GM12878 (cell line): ENCODE measurements at regions not wholly inside any gene's neighbourhood (a gene's known extent, or its start where the extent isn't known, plus 50 kb on each side); places are given as distances from the start of the nearest gene placed in this dataset.

Experiments
- ATAC-seq: fragments of 200-7000 bp; cut with Tn5 transposase; 3 replicates; pipeline ENCODE4 v1.9.1; 2020; ENCODE audit warnings: mild to moderate bottlenecking, moderate library complexity
- BruUV-seq: library from RNA; stranded (reverse); fragments of 400-500 nt; replicated peaks from 2 replicates; lab custom pipeline; 2021; lab: Mats Ljungman, UMichigan
- CTCF ChIA-PET: fragments of 300-600 bp; sonication (Branson Sonifier 250); formaldehyde crosslinking; extraction: SDS; loops from one replicate; lab custom pipeline; 2021; ENCODE audit warnings: inconsistent platforms; lab: Yijun Ruan, JAX
- POLR2A ChIA-PET: fragments of 350-600 bp; formaldehyde crosslinking; extraction: SDS; loops from one replicate; lab custom pipeline; 2021; ENCODE audit warnings: inconsistent platforms; lab: Charles Lee
- RAD21 ChIA-PET: fragments of 300-600 bp; sonication (Branson Sonifier 250); formaldehyde crosslinking; loops from one replicate; lab custom pipeline; 2023; ENCODE audit warnings: antibody characterized with exemption; ENCODE audit not compliant: unreplicated experiment; lab: Charles Lee
- SMC1A ChIA-PET: fragments of 300-600 bp; sonication (Branson Sonifier 250); formaldehyde crosslinking; loops from one replicate; lab custom pipeline; 2023; ENCODE audit not compliant: unreplicated experiment, uncharacterized antibody; lab: Charles Lee
- DNase-seq: peaks from one replicate; pipeline ENCODE4 v3.0.0-alpha.2; 2011; ENCODE audit warnings: low read depth, low spot score
- FAIRE-seq: peaks from 3 replicates; lab custom pipeline; 2011; peaks lifted over from hg19 to GRCh38; lab: Jason Lieb, UNC
- H2AFZ ChIP-seq: 2 replicates; pipeline ENCODE4 v1.6.0; 2011; ENCODE audit warnings: low read depth, low read length, control low read depth; ENCODE audit not compliant: control insufficient read depth
- H3K27ac ChIP-seq: 2 replicates; pipeline ENCODE4 v1.5.1; 2011; ENCODE audit warnings: control low read depth; ENCODE audit not compliant: control insufficient read depth, insufficient read depth
- H3K27me3 ChIP-seq, 2 experiments: replicated peaks in 1 of 2; 2 replicates each; pipeline versions ENCODE4 v1.6.0 to v1.6.1; 2011; ENCODE audit warnings: low read length in 1 of 2; ENCODE audit not compliant: control insufficient read depth in 2 of 2, insufficient read depth in 2 of 2
- H3K36me3 ChIP-seq, 2 experiments: 2 replicates each; pipeline ENCODE4 v1.5.1; 2011; ENCODE audit warnings: low read length in 1 of 2; ENCODE audit not compliant: control insufficient read depth in 2 of 2, insufficient read depth in 2 of 2
- H3K4me1 ChIP-seq: 2 replicates; pipeline ENCODE4 v1.6.1; 2011; ENCODE audit warnings: mild to moderate bottlenecking, low read length, moderate library complexity, mixed read lengths; ENCODE audit not compliant: control insufficient read depth, insufficient read depth
- H3K4me2 ChIP-seq: 2 replicates; pipeline ENCODE4 v1.6.0; 2011; ENCODE audit warnings: control low read depth; ENCODE audit not compliant: control insufficient read depth, insufficient read depth
- H3K4me3 ChIP-seq: fragments of 200-600 bp; sonication (generic); 2 replicates; pipeline ENCODE4 v1.5.1; 2016
- H3K79me2 ChIP-seq: 2 replicates; pipeline ENCODE4 v1.6.0; 2011; ENCODE audit warnings: low read length; ENCODE audit not compliant: control insufficient read depth, insufficient read depth
- H3K9ac ChIP-seq: 2 replicates; pipeline ENCODE4 v1.8.0; 2011; ENCODE audit warnings: low read length, control low read depth, mixed read lengths; ENCODE audit not compliant: control insufficient read depth, insufficient read depth
- H3K9me3 ChIP-seq: replicated peaks from 3 replicates; pipeline ENCODE4 v1.5.1; 2011; ENCODE audit warnings: mild to moderate bottlenecking, low read length; ENCODE audit not compliant: control insufficient read depth, insufficient read depth
- H4K20me1 ChIP-seq: 2 replicates; pipeline ENCODE4 v1.6.0; 2011; ENCODE audit not compliant: control insufficient read depth, insufficient read depth
- CREM ChIP-seq: IDR thresholded peaks from 2 replicates; pipeline ENCODE4 v1.6.1; 2014; ENCODE audit warnings: antibody characterized with exemption, low read depth
- MYC ChIP-seq: IDR thresholded peaks from 2 replicates; pipeline ENCODE4 v1.6.1; 2011; ENCODE audit warnings: mild to moderate bottlenecking, low read length, moderate library complexity, inconsistent platforms; ENCODE audit not compliant: insufficient read depth, insufficient replicate concordance, insufficient read length, severe bottlenecking
- SMAD5 ChIP-seq: IDR thresholded peaks from 2 replicates; pipeline ENCODE4 v1.6.1; 2016; ENCODE audit warnings: antibody characterized with exemption, low read depth
- WGBS: methylation state at CpG from one replicate; pipeline ENCODE4 v1.1.6; 2016; ENCODE audit warnings: low lambda C conversion rate; ENCODE audit not compliant: insufficient replicate concordance, insufficient coverage; ENCODE audit errors: missing lambda C conversion rate; 5-methylcytosine and 5-hydroxymethylcytosine counted together
- in situ Hi-C: fragments of 300-500 bp; cut with MboI; formaldehyde crosslinking; loops from 9 replicates; pipeline ENCODE4 v1.14.3; 2018; ENCODE audit warnings: mixed read lengths
- intact Hi-C: fragments of 100-400 bp; cut with micrococcal nuclease; formaldehyde crosslinking; loops from one replicate; pipeline ENCODE4 v1.14.2; 2022; ENCODE audit not compliant: unreplicated experiment
- TF ChIP-seq, protein P1 (sequence below): fragments of 450-650 bp; formaldehyde crosslinking; IDR thresholded peaks from 2 replicates; pipeline ENCODE4 v1.4.0; 2020; ENCODE audit warnings: mild to moderate bottlenecking, moderate library complexity

GRCh38 chr17:22462461-22462860 is 770.1 kb downstream of the KCNJ18 start:
- Histone ChIP-seq H3K4me3 (no peak overlapping the region), H3K27ac (no peak overlapping the region), H4K20me1 (no peaks in the 10 kb centered on the region), H3K4me1 (no peaks in the 10 kb centered on the region), H3K79me2 (no peaks in the 10 kb centered on the region), H3K27me3 (no peaks in the 10 kb centered on the region), H2AFZ (no peak overlapping the region), H3K4me2 (no peak overlapping the region), H3K36me3 (no peaks in the 10 kb centered on the region), H3K9ac (no peak overlapping the region), H3K9me3 (no peaks in the 10 kb centered on the region; the same call in 2 of the 3 replicates)
- intact Hi-C loops: no loop called here
- no TSS peak for BruUV-seq
- ChIA-PET RAD21 (no interaction called here), POLR2A (no interaction called here), SMC1A (no interaction called here), CTCF (no interaction called here)
- TF ChIP-seq CREM (no peak), MYC (no peak), SMAD5 (no peak)
- TF ChIP-seq, protein P1, sequence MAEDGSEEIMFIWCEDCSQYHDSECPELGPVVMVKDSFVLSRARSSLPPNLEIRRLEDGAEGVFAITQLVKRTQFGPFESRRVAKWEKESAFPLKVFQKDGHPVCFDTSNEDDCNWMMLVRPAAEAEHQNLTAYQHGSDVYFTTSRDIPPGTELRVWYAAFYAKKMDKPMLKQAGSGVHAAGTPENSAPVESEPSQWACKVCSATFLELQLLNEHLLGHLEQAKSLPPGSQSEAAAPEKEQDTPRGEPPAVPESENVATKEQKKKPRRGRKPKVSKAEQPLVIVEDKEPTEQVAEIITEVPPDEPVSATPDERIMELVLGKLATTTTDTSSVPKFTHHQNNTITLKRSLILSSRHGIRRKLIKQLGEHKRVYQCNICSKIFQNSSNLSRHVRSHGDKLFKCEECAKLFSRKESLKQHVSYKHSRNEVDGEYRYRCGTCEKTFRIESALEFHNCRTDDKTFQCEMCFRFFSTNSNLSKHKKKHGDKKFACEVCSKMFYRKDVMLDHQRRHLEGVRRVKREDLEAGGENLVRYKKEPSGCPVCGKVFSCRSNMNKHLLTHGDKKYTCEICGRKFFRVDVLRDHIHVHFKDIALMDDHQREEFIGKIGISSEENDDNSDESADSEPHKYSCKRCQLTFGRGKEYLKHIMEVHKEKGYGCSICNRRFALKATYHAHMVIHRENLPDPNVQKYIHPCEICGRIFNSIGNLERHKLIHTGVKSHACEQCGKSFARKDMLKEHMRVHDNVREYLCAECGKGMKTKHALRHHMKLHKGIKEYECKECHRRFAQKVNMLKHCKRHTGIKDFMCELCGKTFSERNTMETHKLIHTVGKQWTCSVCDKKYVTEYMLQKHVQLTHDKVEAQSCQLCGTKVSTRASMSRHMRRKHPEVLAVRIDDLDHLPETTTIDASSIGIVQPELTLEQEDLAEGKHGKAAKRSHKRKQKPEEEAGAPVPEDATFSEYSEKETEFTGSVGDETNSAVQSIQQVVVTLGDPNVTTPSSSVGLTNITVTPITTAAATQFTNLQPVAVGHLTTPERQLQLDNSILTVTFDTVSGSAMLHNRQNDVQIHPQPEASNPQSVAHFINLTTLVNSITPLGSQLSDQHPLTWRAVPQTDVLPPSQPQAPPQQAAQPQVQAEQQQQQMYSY: no peak
- ATAC-seq (no peak), DNase-seq (no peak), FAIRE-seq (no peak)
- in situ Hi-C loops: no loop called here
- 24% methylated on average over 6 of the region's 6 CpGs for WGBS
